ENCODE measurements at regions not wholly inside any gene's neighbourhood (a gene's known extent, or its start where the extent isn't known, plus 50 kb on each side); places are given as distances from the start of the nearest gene placed in this dataset.

- Histone ChIP-seq H3K36me3 (ENCODE audit: insufficient read depth, low read length) (no peaks in the 10 kb centered on the region), H3K79me2 (ENCODE audit: insufficient read depth, low read length) (no peaks in the 10 kb centered on the region), H3K27me3 (ENCODE audit: insufficient read depth, low read length, poor library complexity, severe bottlenecking) (no peaks in the 10 kb centered on the region), H3K4me1 (ENCODE audit: insufficient read depth, low read length, poor library complexity, severe bottlenecking) (no peaks in the 10 kb centered on the region), H4K20me1 (ENCODE audit: insufficient read depth, low read length, poor library complexity, severe bottlenecking) (no peaks in the 10 kb centered on the region), H2AFZ (ENCODE audit: low read length) (no peak overlapping the region), H3K4me2 (ENCODE audit: low read depth, low read length, poor library complexity, severe bottlenecking) (no peak overlapping the region), H3K9me2 (replicated peaks; ENCODE audit: low read depth, low read length) (no peaks in the 10 kb centered on the region), H3K9me3 (ENCODE audit: insufficient read depth, low read depth, low read length) (no peaks in the 10 kb centered on the region), H3F3A (ENCODE audit: low read depth) (no peaks in the 10 kb centered on the region), H3K4me3 (ENCODE audit: low read length, poor library complexity, severe bottlenecking) (no peak overlapping the region), H3K9ac (ENCODE audit: low read depth, low read length, poor library complexity, severe bottlenecking) (no peak overlapping the region)
- no peak for TF ChIP-seq EZH2phosphoT487 (IDR thresholded peaks at IDR 0.05; ENCODE audit: borderline replicate concordance)
- no peak for TF ChIP-seq CTCF (conservative IDR thresholded peaks at IDR 0.05; ENCODE audit: low read length)
Observed at GRCh38 chr4:121517241-121517640, 136.4 kb upstream of the QRFPR start.

DNA sequence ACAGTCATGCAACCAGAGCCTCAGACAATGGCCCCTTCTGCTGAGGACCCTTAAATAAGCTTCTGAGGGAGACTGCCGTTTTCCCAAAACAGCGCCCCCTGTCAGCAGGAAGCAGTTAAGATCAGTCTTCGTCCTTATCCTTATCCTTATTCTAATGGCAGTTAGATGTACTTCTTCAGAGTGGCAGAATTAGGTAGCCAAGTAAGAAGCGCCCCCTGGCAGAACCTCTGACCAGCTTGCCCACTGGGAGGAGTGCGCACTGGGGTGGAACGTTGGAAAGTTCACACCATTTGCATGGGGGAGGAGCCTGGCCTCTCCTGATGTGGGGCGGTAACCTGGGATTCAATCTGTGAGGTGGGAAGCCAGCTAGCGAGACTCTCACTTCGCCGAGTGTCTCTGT is 133.6 kb upstream of the QRFPR start:
- Histone ChIP-seq H3K36me3 (ENCODE audit: insufficient read depth, low read length) (no peaks in the 10 kb centered on the region), H2AFZ (ENCODE audit: low read length) (no peak overlapping the region), H3K4me2 (ENCODE audit: low read depth, low read length, poor library complexity, severe bottlenecking) (no peak overlapping the region), H3K79me2 (ENCODE audit: insufficient read depth, low read length) (no peaks in the 10 kb centered on the region), H3K4me1 (ENCODE audit: insufficient read depth, low read length, poor library complexity, severe bottlenecking) (no peaks in the 10 kb centered on the region), H4K20me1 (ENCODE audit: insufficient read depth, low read length, poor library complexity, severe bottlenecking) (no peaks in the 10 kb centered on the region), H3K4me3 (ENCODE audit: low read length, poor library complexity, severe bottlenecking) (no peak overlapping the region), H3K27me3 (ENCODE audit: insufficient read depth, low read length, poor library complexity, severe bottlenecking) (no peaks in the 10 kb centered on the region), H3K9me3 (ENCODE audit: insufficient read depth, low read depth, low read length) (no peaks in the 10 kb centered on the region), H3F3A (ENCODE audit: low read depth) (no peaks in the 10 kb centered on the region), H3K9ac (ENCODE audit: low read depth, low read length, poor library complexity, severe bottlenecking) (no peak overlapping the region), H3K9me2 (replicated peaks; ENCODE audit: low read depth, low read length) (no peaks in the 10 kb centered on the region)
- TF ChIP-seq EZH2phosphoT487 (IDR thresholded peaks at IDR 0.05; ENCODE audit: borderline replicate concordance) = no peak
- peak; percentile 22 for TF ChIP-seq CTCF (conservative IDR thresholded peaks at IDR 0.05; ENCODE audit: low read length)

- H3K79me2 ChIP-seq (ENCODE audit: insufficient read depth, low read length) = no peaks in the 10 kb centered on the region
Observed at GRCh38 chr4:121510341-121510874, 129.6 kb upstream of the QRFPR start.

More at GRCh38 chr4:121510341-121510874, 129.6 kb upstream of the QRFPR start:
- no peaks in the 10 kb centered on the region for H3K9me3 ChIP-seq (ENCODE audit: insufficient read depth, low read depth, low read length)
- no peaks in the 10 kb centered on the region for H3K27me3 ChIP-seq (ENCODE audit: insufficient read depth, low read length, poor library complexity, severe bottlenecking)
- TF ChIP-seq EZH2phosphoT487 (IDR thresholded peaks at IDR 0.05; ENCODE audit: borderline replicate concordance) (no peak), CTCF (conservative IDR thresholded peaks at IDR 0.05; ENCODE audit: low read length) (no peak)
- no peak overlapping the region for H3K9ac ChIP-seq (ENCODE audit: low read depth, low read length, poor library complexity, severe bottlenecking)
- no peak overlapping the region for H3K4me2 ChIP-seq (ENCODE audit: low read depth, low read length, poor library complexity, severe bottlenecking)
- no peak overlapping the region for H2AFZ ChIP-seq (ENCODE audit: low read length)
- H4K20me1 ChIP-seq (ENCODE audit: insufficient read depth, low read length, poor library complexity, severe bottlenecking) = no peaks in the 10 kb centered on the region
- H3K4me1 ChIP-seq (ENCODE audit: insufficient read depth, low read length, poor library complexity, severe bottlenecking) = no peaks in the 10 kb centered on the region
- no peaks in the 10 kb centered on the region for H3F3A ChIP-seq (ENCODE audit: low read depth)
- H3K4me3 ChIP-seq (ENCODE audit: low read length, poor library complexity, severe bottlenecking) = no peak overlapping the region
- no peaks in the 10 kb centered on the region for H3K36me3 ChIP-seq (ENCODE audit: insufficient read depth, low read length)
- 0 out of 2 replicates have a peak, but pooled peaks cover 4% of the 10 kb centered on the region for H3K9me2 ChIP-seq (replicated peaks; ENCODE audit: low read depth, low read length)

Data from Loucy (cell line).